ENCODE measurements at regions not wholly inside any gene's neighbourhood (a gene's known extent, or its start where the extent isn't known, plus 50 kb on each side); places are given as distances from the start of the nearest gene placed in this dataset.
"Not testable (repeated sequence)": the region's sequence is repeated elsewhere in the genome, so short reads cannot be mapped to it uniquely, and the experiment has no call there.

GRCh38 chr10:125451319-125451718 lies 231.6 kb downstream of the TEX36 start:
- peak; percentile 87 for DNase-seq

- no peak for DNase-seq
These were observed 232.7 kb downstream of the TEX36 start for GRCh38 chr10:125450218-125450617.

DNA sequence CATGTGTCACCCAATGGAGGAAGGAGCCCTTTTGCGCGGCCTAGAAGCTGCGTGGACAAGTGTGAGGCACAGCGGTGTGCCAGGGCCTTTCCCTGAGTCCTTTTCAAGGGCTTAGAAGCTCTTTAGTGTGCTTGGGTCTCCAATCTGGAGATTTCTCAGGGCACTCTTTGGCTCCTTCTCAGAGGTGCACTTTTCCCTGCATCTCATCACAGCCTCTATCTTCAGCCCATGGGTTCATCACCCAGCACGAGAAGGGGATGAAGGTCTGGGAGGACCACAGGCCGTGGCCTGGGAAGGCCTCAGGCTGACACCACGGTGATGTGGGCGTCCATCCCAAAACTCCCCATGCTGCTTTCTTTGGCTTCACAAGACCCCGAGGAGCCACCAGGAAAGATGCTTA lies 233.4 kb downstream of the TEX36 start:
- no peak for DNase-seq

- DNase-seq: no peak
These were observed 234.4 kb downstream of the TEX36 start for GRCh38 chr10:125448596-125448995.

GRCh38 chr10:125444790-125445189 lies 238.2 kb downstream of the TEX36 start:
- DNase-seq: no peak

DNA sequence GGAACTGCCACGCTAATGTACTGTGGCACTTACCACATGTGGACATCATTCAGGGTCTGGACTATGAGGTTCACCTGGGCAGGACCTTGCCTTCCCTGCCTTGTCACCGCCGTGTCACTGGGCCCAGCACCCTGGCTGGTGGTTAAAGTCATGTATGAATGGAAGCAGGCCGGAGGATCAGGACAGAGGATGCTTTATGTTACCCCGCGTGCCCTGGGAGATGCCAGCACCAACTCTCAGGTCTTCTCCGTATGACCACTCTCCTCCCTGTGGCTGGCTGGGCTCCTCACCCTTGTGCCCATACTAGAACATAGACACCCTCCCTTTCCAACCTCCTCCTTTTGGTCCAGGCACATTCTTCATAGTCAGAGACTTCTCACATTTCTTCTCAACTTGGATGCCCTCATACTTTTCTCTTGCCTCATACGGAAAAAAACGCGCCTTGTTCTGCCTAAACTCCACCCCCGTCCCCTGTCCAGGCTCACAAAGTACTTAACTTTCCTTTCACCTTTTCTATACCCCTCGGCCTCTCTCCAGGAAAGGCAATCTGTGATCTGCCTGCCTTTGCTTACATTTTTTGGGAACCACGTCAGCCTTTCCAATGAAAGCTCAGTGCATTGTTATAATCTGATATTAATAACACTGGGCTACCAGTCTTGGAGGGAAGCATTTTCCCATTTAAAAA lies 240.0 kb downstream of the TEX36 start:
- DNase-seq: no peak

- DNase-seq: no peak
These were observed 241.8 kb downstream of the TEX36 start for GRCh38 chr10:125441151-125441550.

GRCh38 chr10:125431149-125431548 lies 251.8 kb downstream of the TEX36 start:
- no peak for DNase-seq

- DNase-seq: no peak
These were observed 254.9 kb downstream of the TEX36 start for GRCh38 chr10:125428054-125428453.

DNA sequence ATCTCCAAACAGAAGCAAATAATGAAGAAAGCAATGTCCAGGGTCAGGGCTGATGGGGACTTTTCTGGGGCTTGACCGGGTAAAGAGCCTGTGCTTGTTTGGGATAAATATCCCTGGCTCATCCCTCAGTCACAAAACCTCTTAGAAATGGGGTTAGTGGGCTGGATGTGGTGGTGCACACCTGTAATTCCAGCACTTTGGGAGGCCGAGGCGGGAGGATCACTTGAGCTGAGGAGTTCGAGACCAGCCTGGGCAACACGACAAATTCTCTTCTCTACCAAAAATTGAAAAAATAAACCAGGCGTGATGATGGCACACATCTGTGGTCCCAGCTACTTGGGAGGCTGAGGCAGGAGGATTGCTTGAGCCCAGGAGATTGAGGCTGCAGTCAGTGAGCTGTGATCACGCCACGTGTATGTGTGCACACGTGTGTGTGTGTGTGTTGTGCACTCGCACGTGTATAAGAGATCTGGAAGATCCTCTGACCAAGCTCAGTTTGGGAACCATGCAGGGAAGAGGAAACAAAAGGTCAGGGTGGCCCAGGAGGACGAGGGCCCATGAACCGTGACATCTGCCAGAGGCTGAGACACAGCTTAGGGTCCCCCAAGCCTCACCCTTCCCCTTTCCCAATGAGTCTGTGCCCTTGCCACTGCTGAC lies 258.6 kb downstream of the TEX36 start:
- DNase-seq: no peak

DNA sequence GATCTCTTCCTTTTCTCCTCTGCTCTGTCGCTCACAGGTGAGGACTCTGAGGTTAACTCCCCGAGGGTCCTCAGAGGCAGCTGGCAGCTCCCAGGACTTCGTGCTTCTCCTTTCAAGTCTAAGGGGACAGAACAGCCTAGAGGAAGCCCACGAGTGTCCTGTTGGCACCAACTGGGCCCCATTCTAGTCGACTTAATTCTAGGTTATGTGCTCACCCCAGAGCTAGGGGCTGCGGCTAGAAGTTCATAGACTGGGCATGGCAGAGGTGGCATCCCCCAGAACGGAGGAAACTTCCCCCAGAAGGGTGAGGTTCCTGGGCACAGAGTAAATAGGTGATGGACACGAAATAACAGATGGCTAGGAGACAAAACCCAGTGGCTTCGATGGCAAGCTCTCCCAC lies 259.4 kb downstream of the TEX36 start:
- DNase-seq: no peak

GRCh38 chr10:125419831-125420230 lies 259.5 kb upstream of the CTBP2 start:
- DNase-seq: no peak

GRCh38 chr10:125419146-125419545 lies 258.8 kb upstream of the CTBP2 start:
- no peak for DNase-seq

GRCh38 chr10:125417605-125418004 lies 257.2 kb upstream of the CTBP2 start:
- no peak for DNase-seq

- no peak for DNase-seq
These were observed 255.6 kb upstream of the CTBP2 start for GRCh38 chr10:125415964-125416363.

- no peak for DNase-seq
These were observed 254.8 kb upstream of the CTBP2 start for GRCh38 chr10:125415006-125415633.

- DNase-seq: no peak
These were observed 251.4 kb upstream of the CTBP2 start for GRCh38 chr10:125411724-125412123.

DNA sequence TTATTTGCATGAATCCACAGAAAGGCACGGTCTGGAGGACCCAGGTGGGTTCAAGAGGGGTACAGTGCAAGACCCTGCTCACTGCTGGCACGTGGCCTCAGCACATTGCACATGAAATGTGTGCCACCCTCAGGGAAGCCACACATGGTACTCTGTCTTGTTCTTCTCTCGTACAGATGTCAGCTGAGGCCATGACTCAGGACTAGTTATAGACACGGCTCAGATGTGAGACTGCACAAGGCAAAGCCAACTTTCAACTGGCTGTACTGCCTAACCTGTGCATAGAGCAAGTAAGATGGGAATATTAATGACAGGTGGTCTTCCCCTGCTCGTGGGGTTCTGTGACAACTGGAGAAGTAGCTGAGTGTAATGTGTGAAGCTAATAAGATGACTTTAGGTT lies 249.4 kb upstream of the CTBP2 start:
- no peak for DNase-seq

- no peak for DNase-seq
These were observed 247.2 kb upstream of the CTBP2 start for GRCh38 chr10:125407557-125407956.

DNA sequence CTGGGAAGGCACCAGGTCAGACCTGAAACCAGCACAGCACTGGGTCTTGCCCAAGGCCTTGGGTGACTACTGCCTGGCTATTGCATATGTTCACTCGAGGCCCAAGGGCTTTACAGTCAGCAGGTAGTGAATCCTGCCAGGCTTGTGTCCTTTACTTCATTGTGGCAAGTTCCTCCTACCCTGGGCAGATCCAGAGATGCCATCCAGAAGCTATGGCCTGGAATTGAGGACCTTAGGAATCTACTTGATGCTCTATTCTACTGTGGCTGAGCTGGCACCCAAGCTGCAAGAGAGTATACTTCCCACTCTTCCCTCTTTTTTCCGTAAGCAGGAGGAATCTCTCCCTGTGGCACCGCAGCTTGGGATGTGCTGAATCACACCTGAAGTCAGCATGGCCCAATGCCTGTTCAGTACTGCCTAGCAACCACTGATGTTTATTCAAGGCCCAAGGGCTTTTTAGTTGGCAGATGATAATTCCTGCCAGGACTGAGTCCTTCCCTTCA lies 246.7 kb upstream of the CTBP2 start:
- peak; percentile 0 for DNase-seq

DNA sequence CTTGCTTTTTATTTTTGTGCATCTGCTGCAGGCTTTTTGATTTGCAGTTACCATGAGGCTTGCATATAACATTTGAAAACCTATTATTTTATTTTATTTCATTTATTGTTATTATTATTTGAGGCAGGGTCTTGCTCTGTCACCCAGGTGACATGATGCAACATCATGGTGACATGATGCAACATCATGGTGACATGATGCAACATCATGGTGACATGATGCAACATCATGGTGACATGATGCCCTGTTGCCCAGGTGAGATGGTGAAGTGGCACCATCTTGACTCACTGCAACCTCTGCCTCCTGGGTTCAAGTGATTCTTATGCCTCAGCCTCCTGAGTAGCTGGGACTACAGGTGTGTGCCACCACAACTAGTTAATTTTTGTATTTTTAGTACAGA lies 244.5 kb upstream of the CTBP2 start:
- not testable (repeated sequence) for DNase-seq

DNA sequence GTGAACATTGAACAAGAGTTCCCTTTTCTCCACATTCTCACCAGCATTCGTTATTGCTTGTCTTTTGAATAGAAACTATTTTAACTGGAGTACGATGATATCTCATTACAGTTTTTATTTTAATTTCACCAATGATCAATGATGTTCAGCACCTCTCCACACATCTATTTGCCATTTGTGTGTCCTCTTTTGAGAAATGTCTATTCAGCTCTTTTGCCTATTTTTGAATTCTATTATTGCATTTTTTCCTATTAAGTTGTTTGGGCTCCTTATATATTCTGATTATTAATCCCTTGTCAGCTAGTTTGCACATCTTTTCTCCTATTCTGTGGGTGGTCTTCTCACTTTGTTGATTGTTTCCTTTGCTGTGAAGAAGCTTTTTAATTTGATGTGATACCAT lies 241.1 kb upstream of the CTBP2 start:
- no peak for DNase-seq

- no peak for DNase-seq
These were observed 238.9 kb upstream of the CTBP2 start for GRCh38 chr10:125399289-125399688.

- DNase-seq: no peak
These were observed 237.9 kb upstream of the CTBP2 start for GRCh38 chr10:125398270-125398669.

Measured in NCI-H1092 treated with DMSO at 0.1 percent for 48 hours (cell line).